Hepatocyte (in vitro differentiated cells): ENCODE measurements at regions not wholly inside any gene's neighbourhood (a gene's known extent, or its start where the extent isn't known, plus 50 kb on each side); places are given as distances from the start of the nearest gene placed in this dataset.

Source experiments
- DNase-seq: peaks from one replicate; pipeline ENCODE4 v3.0.0-alpha.2; 2016; ENCODE audit warnings: low spot score
- H2AFZ ChIP-seq: fragments of 200-600 bp; sonication (generic); 2 replicates; pipeline ENCODE4 v1.6.0; 2016; ENCODE audit warnings: antibody characterized with exemption, mild to moderate bottlenecking
- H3K27ac ChIP-seq: fragments of 200-600 bp; sonication (generic); 2 replicates; pipeline ENCODE4 v1.5.1; 2016; ENCODE audit warnings: mild to moderate bottlenecking
- H3K27me3 ChIP-seq: fragments of 200-600 bp; sonication (generic); 2 replicates; pipeline ENCODE4 v1.6.1; 2016
- H3K36me3 ChIP-seq: fragments of 200-600 bp; sonication (generic); replicated peaks from 2 replicates; pipeline ENCODE4 v1.5.1; 2016; ENCODE audit warnings: low read depth; ENCODE audit not compliant: insufficient read depth
- H3K4me1 ChIP-seq: fragments of 200-600 bp; sonication (generic); 2 replicates; pipeline ENCODE4 v1.5.1; 2016; ENCODE audit warnings: mild to moderate bottlenecking, moderate library complexity; ENCODE audit not compliant: insufficient read depth
- H3K4me2 ChIP-seq: fragments of 200-600 bp; sonication (generic); 2 replicates; pipeline ENCODE4 v1.6.0; 2016
- H3K4me3 ChIP-seq: fragments of 200-600 bp; sonication (generic); 2 replicates; pipeline ENCODE4 v1.5.1; 2016; ENCODE audit warnings: mild to moderate bottlenecking
- H3K79me2 ChIP-seq: fragments of 200-600 bp; sonication (generic); 2 replicates; pipeline ENCODE4 v1.6.0; 2017; ENCODE audit warnings: mild to moderate bottlenecking
- H3K9me2 ChIP-seq: fragments of 200-600 bp; sonication (generic); replicated peaks from 2 replicates; pipeline ENCODE4 v1.6.0; 2017; ENCODE audit warnings: mild to moderate bottlenecking; ENCODE audit not compliant: insufficient read depth
- H3K9me3 ChIP-seq: fragments of 200-600 bp; sonication (generic); 2 replicates; pipeline ENCODE4 v1.5.1; 2016; ENCODE audit warnings: low read depth, mild to moderate bottlenecking
- H4K20me1 ChIP-seq: fragments of 200-600 bp; sonication (generic); 2 replicates; pipeline ENCODE4 v1.6.0; 2016; ENCODE audit warnings: mild to moderate bottlenecking; ENCODE audit not compliant: insufficient read depth, poor library complexity, severe bottlenecking
- EZH2 ChIP-seq: fragments of 200-600 bp; sonication (generic); IDR thresholded peaks from 2 replicates; pipeline ENCODE4 v1.6.1; 2016; ENCODE audit warnings: antibody characterized with exemption, mild to moderate bottlenecking, borderline replicate concordance
- EZH2phosphoT487 ChIP-seq: fragments of 200-600 bp; sonication (generic); IDR thresholded peaks from one replicate; pipeline ENCODE4 v1.6.1; 2018; ENCODE audit warnings: antibody characterized with exemption, mild to moderate bottlenecking, low read depth, moderate library complexity; ENCODE audit not compliant: unreplicated experiment, severe bottlenecking
- WGBS: methylation state at CpG from one replicate; pipeline ENCODE4 v1.1.6; 2016; ENCODE audit warnings: low lambda C conversion rate; ENCODE audit errors: missing lambda C conversion rate; 5-methylcytosine and 5-hydroxymethylcytosine counted together
- TF ChIP-seq, protein P1 (sequence below): fragments of 200-600 bp; sonication (generic); IDR thresholded peaks from 2 replicates; pipeline ENCODE4 v1.5.1; 2016; ENCODE audit warnings: antibody characterized with exemption, mild to moderate bottlenecking; ENCODE audit not compliant: poor library complexity

DNA sequence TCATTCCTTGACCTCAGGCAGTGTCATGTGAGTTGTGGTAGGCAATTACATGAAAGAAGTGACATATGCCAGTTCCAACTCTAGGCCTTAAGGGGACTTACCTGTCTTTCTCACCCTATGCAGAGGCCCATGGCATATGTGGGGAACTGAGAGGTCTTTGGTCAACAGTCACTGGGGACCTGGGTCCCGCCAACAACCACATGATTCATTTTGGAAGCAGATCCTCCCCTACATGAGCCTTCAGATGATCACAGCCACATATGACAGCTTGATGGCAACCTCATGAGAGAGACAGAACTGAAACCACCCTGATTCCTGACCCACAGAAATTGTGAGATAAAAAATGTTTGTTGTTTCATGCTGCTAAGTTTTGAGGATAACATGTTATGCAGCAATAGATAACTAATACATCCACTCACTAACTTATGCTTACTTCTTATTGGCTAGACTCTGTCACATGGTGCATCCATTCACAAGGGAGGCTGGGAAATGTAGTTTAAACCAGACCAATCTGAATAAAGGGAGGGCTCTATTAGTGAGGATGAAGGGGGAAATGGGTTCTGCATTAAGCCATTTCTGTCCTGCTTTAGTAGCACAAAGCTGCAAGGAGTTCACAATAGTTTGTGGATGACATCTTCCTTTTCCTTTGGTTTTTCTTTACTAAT, 298.2 kb downstream of the HAPSTR1 start:
- Histone ChIP-seq H3K9me2 (no peaks in the 10 kb centered on the region), H3K79me2 (no peaks in the 10 kb centered on the region), H3K4me2 (no peak overlapping the region), H3K27ac (no peak overlapping the region), H2AFZ (no peak overlapping the region), H3K4me3 (no peak overlapping the region), H3K9me3 (no peaks in the 10 kb centered on the region), H3K4me1 (no peaks in the 10 kb centered on the region), H3K27me3 (no peaks in the 10 kb centered on the region), H3K36me3 (no peaks in the 10 kb centered on the region), H4K20me1 (no peaks in the 10 kb centered on the region)
- no peak for DNase-seq
- 68% methylated on average over 1 of the region's 1 CpG for WGBS
- TF ChIP-seq EZH2phosphoT487 (no peak), EZH2 (no peak)
- TF ChIP-seq, protein P1, sequence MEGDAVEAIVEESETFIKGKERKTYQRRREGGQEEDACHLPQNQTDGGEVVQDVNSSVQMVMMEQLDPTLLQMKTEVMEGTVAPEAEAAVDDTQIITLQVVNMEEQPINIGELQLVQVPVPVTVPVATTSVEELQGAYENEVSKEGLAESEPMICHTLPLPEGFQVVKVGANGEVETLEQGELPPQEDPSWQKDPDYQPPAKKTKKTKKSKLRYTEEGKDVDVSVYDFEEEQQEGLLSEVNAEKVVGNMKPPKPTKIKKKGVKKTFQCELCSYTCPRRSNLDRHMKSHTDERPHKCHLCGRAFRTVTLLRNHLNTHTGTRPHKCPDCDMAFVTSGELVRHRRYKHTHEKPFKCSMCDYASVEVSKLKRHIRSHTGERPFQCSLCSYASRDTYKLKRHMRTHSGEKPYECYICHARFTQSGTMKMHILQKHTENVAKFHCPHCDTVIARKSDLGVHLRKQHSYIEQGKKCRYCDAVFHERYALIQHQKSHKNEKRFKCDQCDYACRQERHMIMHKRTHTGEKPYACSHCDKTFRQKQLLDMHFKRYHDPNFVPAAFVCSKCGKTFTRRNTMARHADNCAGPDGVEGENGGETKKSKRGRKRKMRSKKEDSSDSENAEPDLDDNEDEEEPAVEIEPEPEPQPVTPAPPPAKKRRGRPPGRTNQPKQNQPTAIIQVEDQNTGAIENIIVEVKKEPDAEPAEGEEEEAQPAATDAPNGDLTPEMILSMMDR: no peak

DNA sequence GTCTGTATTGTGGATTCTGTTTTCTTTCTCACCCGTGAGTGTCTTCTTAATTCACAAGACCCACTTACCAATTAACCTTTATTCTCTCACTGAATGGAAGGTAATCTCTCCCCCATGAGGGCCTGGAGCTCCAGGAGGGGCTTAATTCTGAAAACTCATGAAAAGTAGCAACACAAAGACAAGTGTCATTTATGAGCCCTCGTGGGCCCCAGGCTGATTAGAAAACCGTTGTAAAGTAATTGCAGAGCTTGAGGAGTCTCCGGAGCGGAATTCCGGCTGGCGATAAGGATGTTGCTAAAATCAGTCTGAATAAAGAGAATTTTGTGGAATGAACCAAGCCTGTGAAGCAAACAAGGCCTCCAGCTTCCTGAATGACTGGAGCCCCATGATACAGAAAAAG, 301.5 kb downstream of the HAPSTR1 start:
- Histone ChIP-seq H3K27me3 (no peaks in the 10 kb centered on the region), H3K79me2 (no peaks in the 10 kb centered on the region), H2AFZ (no peak overlapping the region), H3K9me3 (no peaks in the 10 kb centered on the region), H3K4me2 (no peak overlapping the region), H3K27ac (no peak overlapping the region), H3K4me3 (no peak overlapping the region), H3K4me1 (no peaks in the 10 kb centered on the region), H3K36me3 (no peaks in the 10 kb centered on the region), H4K20me1 (no peaks in the 10 kb centered on the region), H3K9me2 (no peaks in the 10 kb centered on the region)
- DNase-seq: no peak
- 58% methylated on average over 7 of the region's 7 CpGs for WGBS
- TF ChIP-seq EZH2phosphoT487 (no peak), EZH2 (no peak)
- TF ChIP-seq, protein P1: no peak

- no peaks in the 10 kb centered on the region for H3K9me3 ChIP-seq
- no peak overlapping the region for H2AFZ ChIP-seq
- WGBS: 74% methylated on average over 6 of the region's 8 CpGs
- H3K4me1 ChIP-seq: no peaks in the 10 kb centered on the region
- H4K20me1 ChIP-seq: no peaks in the 10 kb centered on the region
- no peaks in the 10 kb centered on the region for H3K36me3 ChIP-seq
- no peaks in the 10 kb centered on the region for H3K79me2 ChIP-seq
- no peak for TF ChIP-seq EZH2phosphoT487
- TF ChIP-seq EZH2: no peak
- H3K4me3 ChIP-seq: no peak overlapping the region
- no peak overlapping the region for H3K4me2 ChIP-seq
- H3K9me2 ChIP-seq: no peaks in the 10 kb centered on the region
- peaks cover 6% of the 10 kb centered on the region for H3K27me3 ChIP-seq
- H3K27ac ChIP-seq: no peak overlapping the region
- DNase-seq: no peak
Observed at GRCh38 chr16:9393591-9393990, 302.1 kb downstream of the HAPSTR1 start.

DNA sequence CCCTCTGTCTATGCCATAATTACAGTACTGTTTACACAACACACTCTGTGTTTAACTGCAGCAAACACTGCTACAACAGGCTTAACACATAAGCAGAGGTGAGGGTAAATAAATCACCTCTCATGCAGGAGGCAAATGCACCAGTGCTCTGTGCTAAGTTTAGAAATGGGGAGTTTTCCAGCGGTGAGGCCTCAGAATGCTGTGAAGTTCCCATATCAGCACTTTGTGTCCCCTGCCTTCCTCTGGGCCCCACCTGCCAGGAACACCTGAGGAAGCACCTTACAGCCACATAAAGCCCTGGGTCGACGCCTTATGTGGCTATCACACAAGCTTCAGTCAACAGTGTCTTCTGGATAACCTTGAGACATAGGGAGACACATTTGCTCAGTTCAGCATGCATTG, 304.5 kb downstream of the HAPSTR1 start:
- Histone ChIP-seq H3K4me2 (no peak overlapping the region), H3K9me2 (no peaks in the 10 kb centered on the region), H4K20me1 (no peaks in the 10 kb centered on the region), H3K4me1 (no peaks in the 10 kb centered on the region), H3K27ac (no peak overlapping the region), H3K36me3 (no peaks in the 10 kb centered on the region), H3K9me3 (no peaks in the 10 kb centered on the region), H3K4me3 (no peak overlapping the region), H3K27me3 (peaks cover 17% of the 10 kb centered on the region), H3K79me2 (no peaks in the 10 kb centered on the region), H2AFZ (no peak overlapping the region)
- DNase-seq: peak; percentile 42
- WGBS: 47% methylated on average over 3 of the region's 3 CpGs
- TF ChIP-seq, protein P1: no peak
- TF ChIP-seq EZH2phosphoT487: no peak
- no peak for TF ChIP-seq EZH2
